Adrenal gland (tissue), 9 donors: ENCODE measurements at regions not wholly inside any gene's neighbourhood (a gene's known extent, or its start where the extent isn't known, plus 50 kb on each side); places are given as distances from the start of the nearest gene placed in this dataset.

Source experiments
- DNase-seq, 7 donors: peaks; one replicate each; pipeline ENCODE4 v3.0.0-alpha.2; 2019 to 2020
- H3K27ac ChIP-seq, 5 donors: fragments of 200-600 bp; sonication (generic) in 4 of 5; 1 replicate in 3 of 5; 2 replicates in 2 of 5; pipeline versions ENCODE4 v1.5.1 to v1.8.0; 2016 to 2020; ENCODE audit warnings: mild to moderate bottlenecking in 1 of 5
- H3K27me3 ChIP-seq: fragments of 200-600 bp; 2 replicates; pipeline ENCODE4 v1.8.0; 2021
- H3K36me3 ChIP-seq, 2 donors: fragments of 200-600 bp; replicated peaks in 1 of 2; 1 replicate in 1 of 2; 2 replicates in 1 of 2; pipeline versions ENCODE4 v1.5.1 to v1.8.0; 2018 to 2022
- H3K4me1 ChIP-seq, 2 donors: fragments of 200-600 bp; replicated peaks in 1 of 2; 1 replicate in 1 of 2; 2 replicates in 1 of 2; pipeline versions ENCODE4 v1.5.1 to v1.8.0; 2018 to 2021
- H3K4me3 ChIP-seq, 4 donors: fragments of 200-600 bp; sonication (generic) in 3 of 4; one replicate each; pipeline ENCODE4 v1.5.1; 2016 to 2018
- H3K9me3 ChIP-seq, 3 donors: fragments of 200-600 bp; sonication (generic) in 1 of 3; replicated peaks in 1 of 3; 1 replicate in 2 of 3; 2 replicates in 1 of 3; pipeline versions ENCODE4 v1.5.1 to v1.8.0; 2016 to 2021
- CTCF ChIP-seq, 6 experiments: fragments of 450-650 bp in 4 of 6; fragments of 200-600 bp in 2 of 6; sonication (generic) in 1 of 6; IDR thresholded peaks; 1 replicate in 5 of 6; 2 replicates in 1 of 6; pipeline versions ENCODE4 v1.5.1 to v1.8.0; 2016 to 2021; ENCODE audit warnings: antibody characterized with exemption in 6 of 6, mild to moderate bottlenecking in 2 of 6, moderate library complexity in 1 of 6
- POLR2A ChIP-seq, 2 donors: fragments of 450-650 bp; IDR thresholded peaks; one replicate each; pipeline ENCODE4 v1.6.1; 2017; ENCODE audit warnings: antibody characterized with exemption in 2 of 2, mild to moderate bottlenecking in 2 of 2, moderate library complexity in 1 of 2
- WGBS, 4 donors: extraction: QIAGEN DNeasy Blood & Tissue Kit in 2 of 4; methylation state at CpG; one replicate each; pipeline versions ENCODE4 v1.1.5 to v1.1.7; 2013 to 2017; 5-methylcytosine and 5-hydroxymethylcytosine counted together
- intact Hi-C, 2 donors: fragments of 100-400 bp; cut with DNase I; formaldehyde crosslinking; loops; one replicate each; pipeline versions ENCODE4 v1.14.1 to v1.15.0; 2022 to 2023
- donor health status: healthy with polysubstance abuse.
- donor health status: Bipolar disorder and iron deficiency.
- donor health status: DM: yes; HTN: yes; CAD: no.
- donor health status: DM: no; HTN: no; CAD: no.
- donor health status: DM: no; HTN: no; CAD: no.

DNA sequence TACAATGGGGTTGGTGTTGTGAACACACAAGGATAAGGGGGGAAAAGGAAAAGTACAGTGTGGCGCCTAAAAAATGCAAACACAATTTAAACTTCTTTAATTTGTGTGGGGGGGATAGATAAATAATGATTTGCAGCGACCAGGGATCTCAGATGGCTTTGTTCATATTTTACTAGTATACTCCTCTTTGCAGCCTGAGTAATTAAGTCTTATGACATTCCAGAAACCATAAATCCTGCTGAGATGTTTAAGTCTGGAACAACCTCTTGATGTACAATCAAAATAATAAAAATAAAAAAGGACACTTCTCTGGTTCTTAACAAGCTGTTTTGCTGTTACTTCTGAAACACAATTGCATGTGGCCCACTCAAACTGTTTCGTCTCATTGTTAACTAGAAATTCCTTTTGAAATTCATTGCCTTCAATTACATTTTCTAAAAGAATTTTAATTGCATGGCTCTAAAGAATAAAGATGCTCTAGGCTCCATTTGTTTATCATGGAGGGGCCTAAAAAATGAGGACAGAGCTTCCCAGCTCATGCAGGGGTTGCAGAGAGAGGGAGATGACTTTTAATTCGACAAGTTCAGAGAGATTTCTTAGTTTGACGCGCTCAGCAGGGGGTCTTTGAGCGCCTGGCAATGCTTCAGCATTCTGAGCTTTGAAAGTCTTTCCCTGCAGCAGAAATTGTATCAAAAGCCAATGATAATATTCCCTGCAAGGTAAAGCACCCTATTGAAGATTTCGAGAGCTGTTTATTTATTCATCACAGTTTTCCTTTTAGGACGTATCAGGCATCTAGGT is 892.4 kb upstream of the TENM3 start:
- TF ChIP-seq CTCF (IDR thresholded peaks at IDR 0.05) = no peak
- TF ChIP-seq POLR2A (IDR thresholded peaks at IDR 0.05) = no peak
- no peaks in the 10 kb centered on the region for H3K9me3 ChIP-seq
- no peak overlapping the region for H3K4me3 ChIP-seq
- H3K36me3 ChIP-seq = no peaks in the 10 kb centered on the region
- no peaks in the 10 kb centered on the region for H3K4me1 ChIP-seq
- no peak overlapping the region for H3K27ac ChIP-seq
- intact Hi-C loops = no loop called here
- no peak for DNase-seq
- 60 to 74% (median 69%) methylated on average over 9 of the region's 9 CpGs for WGBS, 4 donors
- H3K27me3 ChIP-seq = no peaks in the 10 kb centered on the region

- 45 to 62% (median 50%) methylated on average over 4 of the region's 4 CpGs for WGBS, 4 donors
- no peaks in the 10 kb centered on the region for H3K9me3 ChIP-seq
- TF ChIP-seq POLR2A (IDR thresholded peaks at IDR 0.05) = no peak
- no peak for TF ChIP-seq CTCF (IDR thresholded peaks at IDR 0.05)
- H3K36me3 ChIP-seq = no peaks in the 10 kb centered on the region
- no peaks in the 10 kb centered on the region for H3K27me3 ChIP-seq
- no peak for DNase-seq
- H3K4me3 ChIP-seq = peak overlapping the region in 1 of 4 donors; percentile 31
- no peaks in the 10 kb centered on the region for H3K4me1 ChIP-seq
- intact Hi-C loops = no loop called here
- H3K27ac ChIP-seq = peak overlapping the region in 1 of 5 donors; percentile 15
Measured at GRCh38 chr4:181364504-181364903, 878.7 kb upstream of the TENM3 start.

DNA sequence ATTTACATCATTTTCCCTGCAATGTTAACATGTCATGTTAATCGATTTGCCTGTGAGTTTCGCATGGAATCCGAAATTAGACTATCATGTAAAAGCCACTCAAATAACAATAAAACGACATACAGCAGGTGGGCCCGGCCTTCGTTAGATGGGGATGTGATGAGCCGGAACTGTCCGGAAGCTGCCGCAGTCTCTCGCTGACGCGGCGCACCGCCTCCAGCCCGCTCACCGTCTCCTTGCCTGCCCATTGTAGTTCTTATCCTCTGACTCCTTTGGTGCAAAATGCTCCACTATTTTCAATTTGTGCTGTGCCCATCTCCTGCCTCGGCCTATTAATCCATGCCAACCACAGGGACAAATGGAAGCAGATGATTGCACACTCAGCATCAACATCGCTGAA is 877.5 kb upstream of the TENM3 start:
- H3K27me3 ChIP-seq = no peaks in the 10 kb centered on the region
- H3K4me1 ChIP-seq = no peaks in the 10 kb centered on the region
- WGBS, 4 donors = 95 to 99% (median 96%) methylated on average over 18 of the region's 18 CpGs
- intact Hi-C loops = no loop called here
- H3K36me3 ChIP-seq = no peaks in the 10 kb centered on the region
- H3K9me3 ChIP-seq = no peaks in the 10 kb centered on the region
- no peak for TF ChIP-seq POLR2A (IDR thresholded peaks at IDR 0.05)
- no peak for TF ChIP-seq CTCF (IDR thresholded peaks at IDR 0.05)
- no peak overlapping the region for H3K27ac ChIP-seq
- no peak for DNase-seq
- H3K4me3 ChIP-seq = no peak overlapping the region

DNA sequence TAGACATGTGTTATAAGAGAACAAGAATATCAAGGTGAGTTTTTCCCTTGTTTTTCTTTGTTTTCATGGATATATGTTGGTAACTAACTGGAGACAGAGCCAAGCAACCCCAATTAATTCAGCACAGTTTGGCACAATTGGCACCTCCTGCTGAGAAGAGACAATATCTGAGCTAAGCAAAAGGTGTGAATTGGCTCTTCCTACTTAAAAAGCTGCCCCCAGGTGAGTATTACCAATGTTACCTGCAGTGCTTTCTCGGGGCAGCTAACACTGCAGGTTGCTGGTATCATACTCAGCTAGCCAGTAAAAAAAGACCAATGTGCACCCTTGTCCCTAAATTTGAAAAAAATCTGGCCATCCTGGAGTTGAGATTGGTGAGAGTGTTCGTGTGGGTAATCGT is 871.2 kb upstream of the TENM3 start:
- intact Hi-C loops = no loop called here
- TF ChIP-seq CTCF (IDR thresholded peaks at IDR 0.05) (no peak), POLR2A (IDR thresholded peaks at IDR 0.05) (no peak)
- Histone ChIP-seq H3K27ac (no peak overlapping the region), H3K27me3 (no peaks in the 10 kb centered on the region), H3K4me3 (no peak overlapping the region), H3K9me3 (no peaks in the 10 kb centered on the region), H3K4me1 (no peaks in the 10 kb centered on the region), H3K36me3 (no peaks in the 10 kb centered on the region)
- 80 to 93% (median 85%) methylated on average over 3 of the region's 3 CpGs for WGBS, 4 donors
- DNase-seq = no peak
